ENCODE measurements at regions not wholly inside any gene's neighbourhood (a gene's known extent, or its start where the extent isn't known, plus 50 kb on each side); places are given as distances from the start of the nearest gene placed in this dataset.

DNA sequence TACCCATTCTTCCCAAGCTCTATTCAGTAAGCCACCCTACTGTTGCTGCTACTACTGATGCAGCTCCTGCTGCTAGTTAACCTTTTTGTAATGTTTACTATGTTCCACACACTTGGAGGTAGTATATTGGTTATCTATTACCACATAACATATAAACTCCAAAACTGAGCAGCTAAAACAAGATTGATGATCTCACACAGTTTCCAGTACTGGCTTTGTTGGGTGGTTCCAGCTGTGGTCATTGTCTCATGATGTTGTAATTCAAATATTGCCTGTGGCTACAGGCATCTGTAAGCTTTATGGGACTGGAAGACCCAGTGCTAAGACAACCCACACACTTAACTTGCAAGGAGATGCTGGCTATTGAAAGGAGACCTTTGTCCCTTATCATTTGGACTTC, 556.2 kb upstream of the SUCLG2 start:
- Mint-ChIP-seq H3K27me3 (no peaks in the 10 kb centered on the region), H3K27ac (no peak overlapping the region), H3K4me1 (no peaks in the 10 kb centered on the region), H3K36me3 (ENCODE audit: low read depth) (no peaks in the 10 kb centered on the region), H3K9me3 (peaks cover 9% of the 10 kb centered on the region), H3K4me3 (no peak overlapping the region)
- no peak for ATAC-seq (replicated peaks)

GRCh38 chr3:68207327-68207726, 552.9 kb upstream of the SUCLG2 start:
- peaks cover 7% of the 10 kb centered on the region for H3K36me3 Mint-ChIP-seq (ENCODE audit: low read depth)
- H3K4me3 Mint-ChIP-seq: no peak overlapping the region
- H3K9me3 Mint-ChIP-seq: peaks cover 13% of the 10 kb centered on the region
- H3K4me1 Mint-ChIP-seq: no peaks in the 10 kb centered on the region
- no peak overlapping the region for H3K27ac Mint-ChIP-seq
- peak; percentile 54 for ATAC-seq (replicated peaks)
- H3K27me3 Mint-ChIP-seq: no peaks in the 10 kb centered on the region

DNA sequence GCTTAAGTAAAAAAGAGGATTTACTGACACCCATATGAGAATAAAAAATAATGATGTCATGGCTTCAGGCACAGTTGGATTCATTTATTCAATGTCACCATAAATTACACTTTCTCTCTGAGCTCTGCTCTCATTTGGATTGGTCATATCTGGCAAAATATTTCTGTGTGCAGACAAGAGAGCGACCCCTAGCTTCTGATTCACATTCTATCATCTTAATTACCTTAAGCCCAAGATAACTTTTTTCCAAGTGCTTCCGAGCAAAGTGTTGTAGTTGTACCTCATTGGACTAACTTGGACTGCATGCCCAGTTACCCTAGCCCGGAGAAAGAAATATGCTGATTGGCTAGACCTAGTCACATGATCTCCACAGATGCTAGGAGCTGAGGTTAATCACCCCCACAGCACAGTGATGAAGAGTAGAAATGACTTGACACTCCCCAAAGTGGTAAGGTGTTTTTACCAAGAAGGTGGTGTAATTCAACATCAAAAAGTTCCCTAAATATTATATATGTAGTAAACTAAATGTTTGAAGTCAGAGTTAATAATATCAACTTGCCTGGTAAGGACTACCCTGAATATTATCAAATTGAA, 552.2 kb upstream of the SUCLG2 start:
- ATAC-seq (replicated peaks): peak; percentile 44
- Mint-ChIP-seq H3K27ac (no peak overlapping the region), H3K36me3 (ENCODE audit: low read depth) (peaks cover 7% of the 10 kb centered on the region), H3K4me3 (no peak overlapping the region), H3K27me3 (no peaks in the 10 kb centered on the region), H3K9me3 (peaks cover 13% of the 10 kb centered on the region), H3K4me1 (no peaks in the 10 kb centered on the region)

DNA sequence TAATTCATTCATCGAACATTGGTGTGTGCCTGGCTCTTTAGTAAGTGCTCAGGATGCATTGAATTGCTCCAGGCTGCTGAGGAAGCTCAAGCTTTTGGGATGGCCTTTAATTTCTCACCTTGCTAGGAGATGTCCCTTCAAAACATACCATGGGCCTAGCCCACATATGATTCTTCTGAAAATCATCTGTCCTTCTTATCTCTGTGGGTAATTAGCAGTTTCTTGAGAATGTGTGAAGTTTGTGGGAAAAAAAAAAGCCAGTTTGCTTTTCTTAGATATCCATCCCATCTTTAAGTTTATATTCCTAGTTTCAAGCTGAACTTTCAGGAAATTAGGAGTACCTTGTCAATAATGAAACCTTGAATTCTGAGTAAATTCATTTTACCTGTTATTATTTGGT, 532.3 kb upstream of the SUCLG2 start:
- Mint-ChIP-seq H3K36me3 (ENCODE audit: low read depth) (peaks cover 11% of the 10 kb centered on the region), H3K4me3 (no peak overlapping the region), H3K9me3 (no peaks in the 10 kb centered on the region), H3K4me1 (no peaks in the 10 kb centered on the region), H3K27ac (no peak overlapping the region), H3K27me3 (no peaks in the 10 kb centered on the region)
- ATAC-seq (replicated peaks): no peak

DNA sequence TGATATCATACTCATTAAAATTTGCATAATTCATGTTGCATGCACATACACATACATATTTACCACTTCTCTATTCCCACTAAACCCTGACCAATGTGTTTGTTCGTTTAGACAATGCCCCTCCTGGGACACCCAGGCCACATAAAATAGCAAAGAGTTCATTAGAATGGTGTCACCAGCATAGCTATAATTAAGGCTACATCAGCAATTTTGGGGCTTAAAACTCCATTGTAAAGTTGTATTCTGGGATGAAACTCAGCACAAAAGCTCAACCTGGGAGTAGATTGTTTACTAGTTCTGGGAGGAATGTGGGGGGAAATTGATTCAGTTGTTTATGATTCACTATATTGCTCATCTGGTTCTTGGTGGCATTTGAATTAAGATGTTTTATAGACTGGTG, 522.2 kb upstream of the SUCLG2 start:
- Mint-ChIP-seq H3K36me3 (ENCODE audit: low read depth) (no peaks in the 10 kb centered on the region), H3K9me3 (peaks cover 16% of the 10 kb centered on the region), H3K4me1 (no peaks in the 10 kb centered on the region), H3K27ac (no peak overlapping the region), H3K27me3 (no peaks in the 10 kb centered on the region), H3K4me3 (no peak overlapping the region)
- no peak for ATAC-seq (replicated peaks)

- H3K27me3 Mint-ChIP-seq: no peaks in the 10 kb centered on the region
- ATAC-seq (replicated peaks): no peak
- no peak overlapping the region for H3K27ac Mint-ChIP-seq
- H3K36me3 Mint-ChIP-seq (ENCODE audit: low read depth): no peaks in the 10 kb centered on the region
- H3K4me1 Mint-ChIP-seq: no peaks in the 10 kb centered on the region
- H3K4me3 Mint-ChIP-seq: no peak overlapping the region
- peaks cover 33% of the 10 kb centered on the region for H3K9me3 Mint-ChIP-seq
Observed at GRCh38 chr3:68173012-68173634, 518.7 kb upstream of the SUCLG2 start.

GRCh38 chr3:68172039-68172438, 517.6 kb upstream of the SUCLG2 start:
- ATAC-seq (replicated peaks): no peak
- H3K36me3 Mint-ChIP-seq (ENCODE audit: low read depth): no peaks in the 10 kb centered on the region
- H3K27ac Mint-ChIP-seq: no peak overlapping the region
- H3K4me3 Mint-ChIP-seq: no peak overlapping the region
- peaks cover 33% of the 10 kb centered on the region for H3K9me3 Mint-ChIP-seq
- H3K27me3 Mint-ChIP-seq: no peaks in the 10 kb centered on the region
- H3K4me1 Mint-ChIP-seq: no peaks in the 10 kb centered on the region

- H3K4me3 Mint-ChIP-seq: no peak overlapping the region
- H3K4me1 Mint-ChIP-seq: no peaks in the 10 kb centered on the region
- H3K27ac Mint-ChIP-seq: no peak overlapping the region
- no peak for ATAC-seq (replicated peaks)
- no peaks in the 10 kb centered on the region for H3K27me3 Mint-ChIP-seq
- H3K9me3 Mint-ChIP-seq: no peaks in the 10 kb centered on the region
- no peaks in the 10 kb centered on the region for H3K36me3 Mint-ChIP-seq (ENCODE audit: low read depth)
Observed at GRCh38 chr3:68163968-68164367, 509.6 kb upstream of the SUCLG2 start.

GRCh38 chr3:68163062-68163461, 508.6 kb upstream of the SUCLG2 start:
- Mint-ChIP-seq H3K27me3 (no peaks in the 10 kb centered on the region), H3K4me3 (no peak overlapping the region), H3K4me1 (no peaks in the 10 kb centered on the region), H3K36me3 (ENCODE audit: low read depth) (no peaks in the 10 kb centered on the region), H3K9me3 (no peaks in the 10 kb centered on the region), H3K27ac (no peak overlapping the region)
- ATAC-seq (replicated peaks): no peak

- Mint-ChIP-seq H3K4me3 (no peak overlapping the region), H3K4me1 (no peaks in the 10 kb centered on the region), H3K27ac (no peak overlapping the region), H3K27me3 (no peaks in the 10 kb centered on the region), H3K36me3 (ENCODE audit: low read depth) (no peaks in the 10 kb centered on the region), H3K9me3 (no peaks in the 10 kb centered on the region)
- no peak for ATAC-seq (replicated peaks)
Observed at GRCh38 chr3:68162644-68163043, 508.2 kb upstream of the SUCLG2 start.

GRCh38 chr3:68151359-68151758, 496.9 kb upstream of the SUCLG2 start:
- Mint-ChIP-seq H3K9me3 (no peaks in the 10 kb centered on the region), H3K36me3 (ENCODE audit: low read depth) (no peaks in the 10 kb centered on the region), H3K4me3 (no peak overlapping the region), H3K27me3 (no peaks in the 10 kb centered on the region), H3K4me1 (no peaks in the 10 kb centered on the region), H3K27ac (no peak overlapping the region)
- no peak for ATAC-seq (replicated peaks)

- no peaks in the 10 kb centered on the region for H3K9me3 Mint-ChIP-seq
- ATAC-seq (replicated peaks): no peak
- no peak overlapping the region for H3K27ac Mint-ChIP-seq
- H3K4me3 Mint-ChIP-seq: no peak overlapping the region
- H3K36me3 Mint-ChIP-seq (ENCODE audit: low read depth): no peaks in the 10 kb centered on the region
- no peaks in the 10 kb centered on the region for H3K4me1 Mint-ChIP-seq
- H3K27me3 Mint-ChIP-seq: no peaks in the 10 kb centered on the region
Observed at GRCh38 chr3:68148447-68148846, 494.0 kb upstream of the SUCLG2 start.

DNA sequence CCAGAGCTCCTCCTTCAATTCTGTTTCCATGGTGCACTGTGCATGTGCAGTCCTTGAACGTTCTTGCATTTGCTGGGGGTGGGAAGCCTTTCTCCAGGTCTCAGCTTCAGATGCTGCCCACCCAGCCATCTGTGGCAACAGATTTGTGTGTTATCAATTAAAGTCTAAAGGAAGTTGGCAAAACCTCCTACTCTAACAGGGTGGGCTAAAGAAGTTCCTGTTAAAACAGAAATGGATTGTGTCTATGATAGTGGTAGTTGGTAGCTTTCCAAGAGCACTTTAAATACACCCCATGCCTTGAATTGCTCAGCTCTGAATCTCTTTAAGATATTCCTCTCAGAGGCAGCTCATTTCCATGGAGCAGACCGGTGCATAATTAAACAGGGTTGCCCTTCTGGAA, 488.0 kb upstream of the SUCLG2 start:
- Mint-ChIP-seq H3K27me3 (no peaks in the 10 kb centered on the region), H3K4me1 (peaks cover 4% of the 10 kb centered on the region), H3K4me3 (no peak overlapping the region)

DNA sequence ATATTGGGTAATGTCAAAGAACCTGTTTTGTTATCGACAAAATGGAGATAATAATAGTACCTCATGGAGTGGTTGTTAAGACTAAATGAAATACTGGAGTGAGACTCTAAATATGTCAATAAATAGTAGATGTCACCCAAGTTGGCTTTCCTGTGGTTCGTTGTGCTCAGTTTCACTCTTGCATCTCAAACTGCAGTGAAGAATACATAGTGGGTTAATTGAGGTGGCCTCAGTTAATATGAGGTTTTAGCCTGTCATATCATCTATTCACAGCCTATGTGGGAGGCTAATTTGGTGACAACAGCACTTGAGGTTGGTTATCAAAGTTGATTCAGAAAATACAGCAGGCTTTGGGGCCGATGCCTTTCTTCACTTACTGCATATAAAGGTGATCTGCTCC, 485.5 kb upstream of the SUCLG2 start:
- Mint-ChIP-seq H3K27ac (no peak overlapping the region), H3K4me1 (peaks cover 4% of the 10 kb centered on the region), H3K4me3 (no peak overlapping the region), H3K27me3 (no peaks in the 10 kb centered on the region), H3K36me3 (ENCODE audit: low read depth) (no peaks in the 10 kb centered on the region), H3K9me3 (no peaks in the 10 kb centered on the region)
- ATAC-seq (replicated peaks): no peak

More for the DNA sequence above, 488.0 kb upstream of the SUCLG2 start:
- Mint-ChIP-seq H3K27ac (no peak overlapping the region), H3K9me3 (no peaks in the 10 kb centered on the region), H3K36me3 (ENCODE audit: low read depth) (no peaks in the 10 kb centered on the region)
- no peak for ATAC-seq (replicated peaks)

DNA sequence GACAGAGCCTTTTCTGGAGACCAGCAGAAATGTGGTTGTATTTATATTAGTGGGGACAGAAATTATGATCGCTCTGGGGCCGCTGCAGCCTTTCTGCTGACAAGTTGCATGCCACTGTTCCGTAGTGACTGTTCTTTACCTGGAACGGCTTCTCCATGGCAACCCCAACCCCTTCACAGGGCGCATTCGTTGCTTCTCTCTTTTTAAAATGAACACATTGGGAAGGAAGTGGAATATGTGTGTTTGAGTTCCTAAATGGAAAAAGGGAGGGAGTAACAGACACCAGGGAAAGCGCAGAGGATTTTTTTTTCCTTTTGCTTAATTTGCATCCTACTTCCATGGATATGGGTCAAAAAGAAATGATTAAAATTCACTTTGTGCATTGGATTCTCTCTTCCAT, 482.0 kb upstream of the SUCLG2 start:
- H3K9me3 Mint-ChIP-seq: no peaks in the 10 kb centered on the region
- H3K27ac Mint-ChIP-seq: no peak overlapping the region
- ATAC-seq (replicated peaks): no peak
- H3K4me3 Mint-ChIP-seq: no peak overlapping the region
- peaks cover 1% of the 10 kb centered on the region for H3K36me3 Mint-ChIP-seq (ENCODE audit: low read depth)
- H3K4me1 Mint-ChIP-seq: peaks cover 4% of the 10 kb centered on the region
- no peaks in the 10 kb centered on the region for H3K27me3 Mint-ChIP-seq

DNA sequence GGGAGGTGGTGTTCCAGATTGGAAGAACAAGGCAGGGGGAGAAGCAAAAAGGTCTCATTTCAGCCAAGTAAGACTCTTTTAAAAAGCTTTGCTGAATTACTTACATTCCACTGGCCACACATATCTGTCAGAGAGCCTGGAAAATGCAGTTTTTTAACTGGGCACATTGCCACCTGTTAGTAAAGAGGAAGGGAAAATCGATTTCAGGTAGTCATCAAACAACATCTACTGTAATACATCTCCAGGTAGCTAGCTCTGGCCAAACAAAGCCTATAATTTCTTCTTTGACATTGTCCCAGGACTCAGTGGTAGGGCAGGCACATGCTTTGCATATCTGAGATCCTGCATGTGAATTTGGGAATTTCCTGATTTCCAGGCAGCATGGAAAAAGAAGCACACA, 480.7 kb upstream of the SUCLG2 start:
- Mint-ChIP-seq H3K36me3 (ENCODE audit: low read depth) (peaks cover 6% of the 10 kb centered on the region), H3K9me3 (no peaks in the 10 kb centered on the region), H3K27me3 (no peaks in the 10 kb centered on the region), H3K4me3 (no peak overlapping the region), H3K4me1 (peaks cover 4% of the 10 kb centered on the region), H3K27ac (no peak overlapping the region)
- ATAC-seq (replicated peaks): no peak

Data from activated T-helper 17 cell treated with anti-CD3 and anti-CD28 coated beads, Interleukin-2, amount 50 U/mL, for 72 hours (primary cell).